ENCODE measurements at regions not wholly inside any gene's neighbourhood (a gene's known extent, or its start where the extent isn't known, plus 50 kb on each side); places are given as distances from the start of the nearest gene placed in this dataset.
"Not testable (repeated sequence)": the region's sequence is repeated elsewhere in the genome, so short reads cannot be mapped to it uniquely, and the experiment has no call there.

GRCh38 chr21:16218682-16219343, 489.0 kb downstream of the USP25 start:
- no peak overlapping the region for H3K4me3 ChIP-seq
- DNase-seq: no peak
- H3K27me3 ChIP-seq (replicated peaks; ENCODE audit: insufficient read depth): no peaks in the 10 kb centered on the region
- H3K9me2 ChIP-seq (ENCODE audit: insufficient read depth): no peaks in the 10 kb centered on the region
- no peaks in the 10 kb centered on the region for H3K9me3 ChIP-seq (ENCODE audit: low read depth)
- TF ChIP-seq EZH2 (IDR thresholded peaks at IDR 0.05; ENCODE audit: insufficient read depth, poor library complexity, severe bottlenecking) (no peak), EZH2phosphoT487 (IDR thresholded peaks at IDR 0.05; ENCODE audit: insufficient read depth, low read depth) (no peak)
- H3K27ac ChIP-seq: no peak overlapping the region
- H3K4me1 ChIP-seq (ENCODE audit: insufficient read depth): no peaks in the 10 kb centered on the region
- H3F3A ChIP-seq (ENCODE audit: insufficient read depth): no peaks in the 10 kb centered on the region
- no peak overlapping the region for H3K9ac ChIP-seq
- H4K20me1 ChIP-seq (ENCODE audit: insufficient read depth): 0 out of 2 replicates have a peak, but pooled peaks cover 2% of the 10 kb centered on the region
- WGBS, 2 experiments (ENCODE audit: low coverage in 1 of 2, low lambda C conversion rate in 2 of 2, missing lambda C conversion rate in 2 of 2): 69 to 77% methylated on average over 4 of the region's 4 CpGs
- H3K36me3 ChIP-seq (ENCODE audit: low read depth): no peaks in the 10 kb centered on the region
- no peak overlapping the region for H3K4me2 ChIP-seq (ENCODE audit: unreplicated experiment)
- H3K79me2 ChIP-seq (ENCODE audit: insufficient read depth): peaks cover 45% of the 10 kb centered on the region
- in situ Hi-C loops (cut with MboI): no loop called here
- H2AFZ ChIP-seq: no peak overlapping the region

- H3K9ac ChIP-seq; H3K79me2 ChIP-seq (ENCODE audit: insufficient read depth); H3K4me3 ChIP-seq; H3F3A ChIP-seq (ENCODE audit: insufficient read depth); H3K27ac ChIP-seq; H3K4me2 ChIP-seq (ENCODE audit: unreplicated experiment); DNase-seq; in situ Hi-C loops (cut with MboI); H2AFZ ChIP-seq; H3K9me2 ChIP-seq (ENCODE audit: insufficient read depth); H3K4me1 ChIP-seq (ENCODE audit: insufficient read depth); H3K36me3 ChIP-seq (ENCODE audit: low read depth); H4K20me1 ChIP-seq (ENCODE audit: insufficient read depth); H3K9me3 ChIP-seq (ENCODE audit: low read depth); H3K27me3 ChIP-seq (replicated peaks; ENCODE audit: insufficient read depth): not testable (repeated sequence)
- WGBS, 2 experiments (ENCODE audit: low coverage in 1 of 2, low lambda C conversion rate in 2 of 2, missing lambda C conversion rate in 2 of 2): 78 to 85% methylated on average over 3 of the region's 3 CpGs
Observed at GRCh38 chr21:16224756-16225155, 495.0 kb downstream of the USP25 start.

- TF ChIP-seq EZH2phosphoT487 (IDR thresholded peaks at IDR 0.05; ENCODE audit: insufficient read depth, low read depth) (no peak), EZH2 (IDR thresholded peaks at IDR 0.05; ENCODE audit: insufficient read depth, poor library complexity, severe bottlenecking) (no peak)
- no peak overlapping the region for H3K27ac ChIP-seq
- H3K36me3 ChIP-seq (ENCODE audit: low read depth): no peaks in the 10 kb centered on the region
- H3K9me2 ChIP-seq (ENCODE audit: insufficient read depth): no peaks in the 10 kb centered on the region
- H3K79me2 ChIP-seq (ENCODE audit: insufficient read depth): peaks cover 32% of the 10 kb centered on the region; the same call in 1 of the 2 replicates
- H3K27me3 ChIP-seq (replicated peaks; ENCODE audit: insufficient read depth): no peaks in the 10 kb centered on the region
- in situ Hi-C loops (cut with MboI): no loop called here
- H3K9me3 ChIP-seq (ENCODE audit: low read depth): no peaks in the 10 kb centered on the region
- DNase-seq: no peak
- 0 out of 2 replicates have a peak, but pooled peaks cover 3% of the 10 kb centered on the region for H3F3A ChIP-seq (ENCODE audit: insufficient read depth)
- no peak overlapping the region for H3K4me3 ChIP-seq
- H3K9ac ChIP-seq: no peak overlapping the region
- H4K20me1 ChIP-seq (ENCODE audit: insufficient read depth): no peaks in the 10 kb centered on the region
- H2AFZ ChIP-seq: no peak overlapping the region
- 91 to 94% methylated on average over 11 of the region's 11 CpGs for WGBS, 2 experiments (ENCODE audit: low coverage in 1 of 2, low lambda C conversion rate in 2 of 2, missing lambda C conversion rate in 2 of 2)
- H3K4me1 ChIP-seq (ENCODE audit: insufficient read depth): no peaks in the 10 kb centered on the region
- H3K4me2 ChIP-seq (ENCODE audit: unreplicated experiment): no peak overlapping the region
Observed at GRCh38 chr21:16239659-16240265, 510.0 kb downstream of the USP25 start.

GRCh38 chr21:16241016-16241415, 511.2 kb downstream of the USP25 start:
- Histone ChIP-seq H3K4me1 (ENCODE audit: insufficient read depth) (no peaks in the 10 kb centered on the region), H3K4me3 (no peak overlapping the region), H3K36me3 (ENCODE audit: low read depth) (0 out of 2 replicates have a peak, but pooled peaks cover 3% of the 10 kb centered on the region), H3K9me3 (ENCODE audit: low read depth) (no peaks in the 10 kb centered on the region), H3F3A (ENCODE audit: insufficient read depth) (no peaks in the 10 kb centered on the region), H3K27ac (no peak overlapping the region), H2AFZ (no peak overlapping the region), H3K27me3 (replicated peaks; ENCODE audit: insufficient read depth) (no peaks in the 10 kb centered on the region), H3K9ac (no peak overlapping the region), H3K9me2 (ENCODE audit: insufficient read depth) (no peaks in the 10 kb centered on the region), H4K20me1 (ENCODE audit: insufficient read depth) (no peaks in the 10 kb centered on the region), H3K79me2 (ENCODE audit: insufficient read depth) (peaks cover 33% of the 10 kb centered on the region), H3K4me2 (ENCODE audit: unreplicated experiment) (no peak overlapping the region)
- WGBS, 2 experiments (ENCODE audit: low coverage in 1 of 2, low lambda C conversion rate in 2 of 2, missing lambda C conversion rate in 2 of 2): 30 to 41% methylated on average over 2 of the region's 2 CpGs
- TF ChIP-seq EZH2phosphoT487 (IDR thresholded peaks at IDR 0.05; ENCODE audit: insufficient read depth, low read depth): no peak
- peak; percentile 7 for DNase-seq
- in situ Hi-C loops (cut with MboI): no loop called here

Data from GM23248 (cell line).